GM23248 (cell line): ENCODE measurements at regions not wholly inside any gene's neighbourhood (a gene's known extent, or its start where the extent isn't known, plus 50 kb on each side); places are given as distances from the start of the nearest gene placed in this dataset.

Source experiments
- EZH2 ChIP-seq: fragments of 200-600 bp; sonication (generic); IDR thresholded peaks from 2 replicates; pipeline ENCODE4 v1.6.1; 2018; ENCODE audit warnings: antibody characterized with exemption, mild to moderate bottlenecking; ENCODE audit not compliant: insufficient read depth, poor library complexity, severe bottlenecking
- EZH2phosphoT487 ChIP-seq: fragments of 200-600 bp; sonication (generic); IDR thresholded peaks from 2 replicates; pipeline ENCODE4 v1.6.1; 2018; ENCODE audit warnings: antibody characterized with exemption, moderate library complexity, mild to moderate bottlenecking, low read depth; ENCODE audit not compliant: insufficient read depth

- TF ChIP-seq EZH2 (no peak), EZH2phosphoT487 (no peak)
Measured at GRCh38 chr9:79952401-79952800, 380.6 kb downstream of the TLE4 start.
